ENCODE measurements at regions not wholly inside any gene's neighbourhood (a gene's known extent, or its start where the extent isn't known, plus 50 kb on each side); places are given as distances from the start of the nearest gene placed in this dataset.

- no peak overlapping the region for H3K4me3 ChIP-seq (replicated peaks in 1 of 2; ENCODE audit: low read depth in 2 of 2, low read length in 2 of 2)
- DNase-seq (ENCODE audit: low read depth in 2 of 2), result no peak
- no peak for TF ChIP-seq CTCF (IDR thresholded peaks at IDR 0.05; ENCODE audit: low read depth, low read length)
Measured at GRCh38 chr16:9555051-9555450, 463.6 kb downstream of the HAPSTR1 start.

GRCh38 chr16:9556949-9557665, 465.7 kb downstream of the HAPSTR1 start:
- H3K4me3 ChIP-seq (replicated peaks in 1 of 2; ENCODE audit: low read depth in 2 of 2, low read length in 2 of 2), result no peak overlapping the region
- DNase-seq (ENCODE audit: low read depth in 2 of 2), result no peak
- TF ChIP-seq CTCF (IDR thresholded peaks at IDR 0.05; ENCODE audit: low read depth, low read length), result no peak

GRCh38 chr16:9557713-9558112, 466.3 kb downstream of the HAPSTR1 start:
- no peak overlapping the region for H3K4me3 ChIP-seq (replicated peaks in 1 of 2; ENCODE audit: low read depth in 2 of 2, low read length in 2 of 2)
- TF ChIP-seq CTCF (IDR thresholded peaks at IDR 0.05; ENCODE audit: low read depth, low read length), result no peak
- DNase-seq (ENCODE audit: low read depth in 2 of 2), result no peak

GRCh38 chr16:9566099-9566498, 474.7 kb downstream of the HAPSTR1 start:
- DNase-seq (ENCODE audit: low read depth in 2 of 2), result no peak
- H3K4me3 ChIP-seq (replicated peaks in 1 of 2; ENCODE audit: low read depth in 2 of 2, low read length in 2 of 2), result no peak overlapping the region
- TF ChIP-seq CTCF (IDR thresholded peaks at IDR 0.05; ENCODE audit: low read depth, low read length), result no peak

- TF ChIP-seq CTCF (IDR thresholded peaks at IDR 0.05; ENCODE audit: low read depth, low read length), result no peak
- no peak for DNase-seq (ENCODE audit: low read depth in 2 of 2)
- no peak overlapping the region for H3K4me3 ChIP-seq (replicated peaks in 1 of 2; ENCODE audit: low read depth in 2 of 2, low read length in 2 of 2)
Measured at GRCh38 chr16:9567666-9568065, 476.2 kb downstream of the HAPSTR1 start.

GRCh38 chr16:9568261-9568660, 476.8 kb downstream of the HAPSTR1 start:
- no peak overlapping the region for H3K4me3 ChIP-seq (replicated peaks in 1 of 2; ENCODE audit: low read depth in 2 of 2, low read length in 2 of 2)
- DNase-seq (ENCODE audit: low read depth in 2 of 2), result no peak
- TF ChIP-seq CTCF (IDR thresholded peaks at IDR 0.05; ENCODE audit: low read depth, low read length), result no peak

GRCh38 chr16:9570521-9570920, 479.1 kb downstream of the HAPSTR1 start:
- H3K4me3 ChIP-seq (replicated peaks in 1 of 2; ENCODE audit: low read depth in 2 of 2, low read length in 2 of 2), result no peak overlapping the region
- no peak for DNase-seq (ENCODE audit: low read depth in 2 of 2)
- no peak for TF ChIP-seq CTCF (IDR thresholded peaks at IDR 0.05; ENCODE audit: low read depth, low read length)
